Sigmoid colon (tissue), 6 donors: ENCODE measurements at regions not wholly inside any gene's neighbourhood (a gene's known extent, or its start where the extent isn't known, plus 50 kb on each side); places are given as distances from the start of the nearest gene placed in this dataset.

ENCODE experiments used
- DNase-seq: peaks from one replicate; pipeline ENCODE4 v3.0.0-alpha.2; 2019
- H3K27ac ChIP-seq, 4 donors: fragments of 200-600 bp; sonication (generic); one replicate each; pipeline ENCODE4 v1.5.1; 2016 to 2019; ENCODE audit warnings: mild to moderate bottlenecking in 1 of 4
- H3K27me3 ChIP-seq, 3 donors: fragments of 200-600 bp; sonication (generic); one replicate each; pipeline ENCODE4 v1.5.1; 2019; ENCODE audit warnings: mild to moderate bottlenecking in 1 of 3
- H3K36me3 ChIP-seq, 4 donors: fragments of 200-600 bp; sonication (generic); one replicate each; pipeline ENCODE4 v1.5.1; 2016 to 2019
- H3K4me1 ChIP-seq, 4 donors: fragments of 200-600 bp; sonication (generic); one replicate each; pipeline ENCODE4 v1.5.1; 2017 to 2019
- H3K4me3 ChIP-seq, 4 donors: fragments of 200-600 bp; sonication (generic); one replicate each; pipeline ENCODE4 v1.5.1; 2017 to 2019; ENCODE audit warnings: mild to moderate bottlenecking in 2 of 4, moderate library complexity in 1 of 4
- H3K9me3 ChIP-seq, 4 donors: fragments of 200-600 bp in 3 of 4; sonication (generic) in 3 of 4; one replicate each; pipeline versions ENCODE4 v1.5.1 to v1.6.1; 2013 to 2019
- EP300 ChIP-seq, 4 donors: sonication (generic); formaldehyde crosslinking; IDR thresholded peaks; one replicate each; pipeline ENCODE4 v1.6.1; 2017; ENCODE audit warnings: antibody characterized with exemption in 4 of 4
- POLR2A ChIP-seq, 2 donors: fragments of 450-650 bp; IDR thresholded peaks; one replicate each; pipeline ENCODE4 v1.6.1; 2016; ENCODE audit warnings: antibody characterized with exemption in 2 of 2, mild to moderate bottlenecking in 2 of 2, moderate library complexity in 2 of 2
- POLR2AphosphoS5 ChIP-seq, 4 donors: sonication (generic); formaldehyde crosslinking; IDR thresholded peaks; one replicate each; pipeline ENCODE4 v1.6.1; 2017; ENCODE audit warnings: antibody characterized with exemption in 4 of 4
- WGBS, 2 donors: extraction: QIAGEN DNeasy Blood & Tissue Kit; methylation state at CpG; one replicate each; pipeline ENCODE4 v1.1.7; 2013; 5-methylcytosine and 5-hydroxymethylcytosine counted together
- intact Hi-C: fragments of 100-400 bp; cut with DNase I; formaldehyde crosslinking; loops from one replicate; pipeline ENCODE4 v1.15.1; 2023
- TF ChIP-seq, protein P1 (sequence below), 4 experiments: fragments of 450-650 bp in 3 of 4; fragments of 200-600 bp in 1 of 4; IDR thresholded peaks; one replicate each; pipeline ENCODE4 v1.5.1; 2016 to 2019; ENCODE audit warnings: antibody characterized with exemption in 4 of 4, mild to moderate bottlenecking in 3 of 4, moderate library complexity in 2 of 4
- donor health status: healthy with polysubstance abuse.
- donor health status: healthy.

DNA sequence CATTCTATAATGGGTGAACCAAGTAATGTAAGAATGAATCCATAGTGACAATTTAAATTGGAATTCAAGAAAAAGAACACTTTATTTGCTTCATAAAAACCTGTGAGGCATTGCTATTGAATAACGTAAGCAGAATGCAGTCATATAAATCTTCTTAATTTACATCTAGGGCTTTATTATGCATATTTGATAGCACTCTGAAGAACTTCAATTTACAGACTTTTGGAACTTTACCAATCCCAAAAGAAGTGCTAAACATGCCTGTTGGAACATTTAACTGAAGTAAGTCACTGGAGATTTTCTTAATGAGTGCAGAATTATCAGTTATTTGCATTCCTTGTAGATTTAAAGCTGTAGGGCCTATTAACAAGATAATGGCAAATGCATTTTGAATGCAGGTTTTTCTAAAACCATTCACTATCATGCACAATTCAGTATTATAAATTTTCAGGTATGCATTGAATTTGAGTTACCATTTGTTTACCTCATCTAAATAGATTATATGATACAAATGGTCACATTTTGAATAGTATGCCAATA is 1181.2 kb downstream of the ARAP2 start:
- Histone ChIP-seq H3K4me1 (no peaks in the 10 kb centered on the region), H3K4me3 (no peak overlapping the region), H3K27me3 (no peaks in the 10 kb centered on the region), H3K9me3 (no peaks in the 10 kb centered on the region), H3K27ac (no peak overlapping the region), H3K36me3 (no peaks in the 10 kb centered on the region)
- intact Hi-C loops, result no loop called here
- 79 to 85% methylated on average over 1 of the region's 1 CpG for WGBS, 2 donors
- TF ChIP-seq, protein P1, sequence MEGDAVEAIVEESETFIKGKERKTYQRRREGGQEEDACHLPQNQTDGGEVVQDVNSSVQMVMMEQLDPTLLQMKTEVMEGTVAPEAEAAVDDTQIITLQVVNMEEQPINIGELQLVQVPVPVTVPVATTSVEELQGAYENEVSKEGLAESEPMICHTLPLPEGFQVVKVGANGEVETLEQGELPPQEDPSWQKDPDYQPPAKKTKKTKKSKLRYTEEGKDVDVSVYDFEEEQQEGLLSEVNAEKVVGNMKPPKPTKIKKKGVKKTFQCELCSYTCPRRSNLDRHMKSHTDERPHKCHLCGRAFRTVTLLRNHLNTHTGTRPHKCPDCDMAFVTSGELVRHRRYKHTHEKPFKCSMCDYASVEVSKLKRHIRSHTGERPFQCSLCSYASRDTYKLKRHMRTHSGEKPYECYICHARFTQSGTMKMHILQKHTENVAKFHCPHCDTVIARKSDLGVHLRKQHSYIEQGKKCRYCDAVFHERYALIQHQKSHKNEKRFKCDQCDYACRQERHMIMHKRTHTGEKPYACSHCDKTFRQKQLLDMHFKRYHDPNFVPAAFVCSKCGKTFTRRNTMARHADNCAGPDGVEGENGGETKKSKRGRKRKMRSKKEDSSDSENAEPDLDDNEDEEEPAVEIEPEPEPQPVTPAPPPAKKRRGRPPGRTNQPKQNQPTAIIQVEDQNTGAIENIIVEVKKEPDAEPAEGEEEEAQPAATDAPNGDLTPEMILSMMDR (IDR thresholded peaks at IDR 0.05), result no peak
- DNase-seq, result no peak

GRCh38 chr4:35066406-35066805 is 1177.9 kb downstream of the ARAP2 start:
- intact Hi-C loops, result no loop called here
- 83% methylated on average over 4 of the region's 4 CpGs for WGBS, 2 donors
- TF ChIP-seq POLR2A (IDR thresholded peaks at IDR 0.05), result no peak
- no peak for TF ChIP-seq POLR2AphosphoS5 (IDR thresholded peaks at IDR 0.05)
- TF ChIP-seq, protein P1 (IDR thresholded peaks at IDR 0.05), result no peak
- TF ChIP-seq EP300 (IDR thresholded peaks at IDR 0.05), result no peak

GRCh38 chr4:35080799-35081198 is 1163.5 kb downstream of the ARAP2 start:
- WGBS, 2 donors, result 75 to 84% methylated on average over 1 of the region's 1 CpG
- Histone ChIP-seq H3K4me1 (no peaks in the 10 kb centered on the region), H3K27ac (no peak overlapping the region), H3K27me3 (no peaks in the 10 kb centered on the region), H3K9me3 (no peaks in the 10 kb centered on the region), H3K36me3 (no peaks in the 10 kb centered on the region), H3K4me3 (no peak overlapping the region)
- TF ChIP-seq EP300 (IDR thresholded peaks at IDR 0.05) (no peak), POLR2A (IDR thresholded peaks at IDR 0.05) (no peak), POLR2AphosphoS5 (IDR thresholded peaks at IDR 0.05) (no peak)
- TF ChIP-seq, protein P1 (IDR thresholded peaks at IDR 0.05), result no peak
- intact Hi-C loops, result no loop called here
- DNase-seq, result no peak

More at GRCh38 chr4:35066406-35066805, 1177.9 kb downstream of the ARAP2 start:
- no peak overlapping the region for H3K27ac ChIP-seq
- H3K36me3 ChIP-seq, result no peaks in the 10 kb centered on the region
- no peaks in the 10 kb centered on the region for H3K9me3 ChIP-seq
- H3K4me1 ChIP-seq, result no peaks in the 10 kb centered on the region
- no peak overlapping the region for H3K4me3 ChIP-seq
- H3K27me3 ChIP-seq, result no peaks in the 10 kb centered on the region
- DNase-seq, result no peak

DNA sequence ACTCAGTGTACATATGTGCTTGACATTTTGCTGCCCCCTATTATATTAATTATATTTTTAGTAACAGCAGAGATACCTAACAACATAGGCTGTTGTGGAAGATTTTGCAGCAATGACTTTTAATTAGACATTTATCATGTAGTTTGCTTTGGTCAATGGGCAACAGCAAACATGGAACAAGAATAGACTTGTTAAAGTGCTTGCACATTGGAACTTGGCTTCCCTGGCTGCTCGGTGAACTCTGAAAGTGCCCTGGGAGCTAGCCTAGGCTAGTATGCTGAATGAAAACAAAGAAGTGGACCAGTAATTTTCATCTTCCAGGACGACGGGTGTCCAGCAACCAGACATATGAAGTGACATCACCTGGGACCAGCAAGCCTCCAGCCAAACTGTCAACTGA is 1157.1 kb downstream of the ARAP2 start:
- Histone ChIP-seq H3K27ac (no peak overlapping the region), H3K36me3 (no peaks in the 10 kb centered on the region), H3K9me3 (no peaks in the 10 kb centered on the region), H3K4me1 (no peaks in the 10 kb centered on the region), H3K27me3 (no peaks in the 10 kb centered on the region), H3K4me3 (no peak overlapping the region)
- intact Hi-C loops, result no loop called here
- no peak for TF ChIP-seq POLR2AphosphoS5 (IDR thresholded peaks at IDR 0.05)
- TF ChIP-seq POLR2A (IDR thresholded peaks at IDR 0.05), result no peak
- TF ChIP-seq, protein P1 (IDR thresholded peaks at IDR 0.05), result no peak
- TF ChIP-seq EP300 (IDR thresholded peaks at IDR 0.05), result no peak
- WGBS, 2 donors, result 87 to 90% methylated on average over 3 of the region's 3 CpGs
- DNase-seq, result no peak

- Histone ChIP-seq H3K27me3 (no peaks in the 10 kb centered on the region), H3K4me1 (no peaks in the 10 kb centered on the region), H3K36me3 (no peaks in the 10 kb centered on the region), H3K4me3 (no peak overlapping the region), H3K27ac (no peak overlapping the region), H3K9me3 (peaks cover 0 to 3% (median 0%) of the 10 kb centered on the region in 4 donors)
- no peak for DNase-seq
- WGBS, 2 donors, result 94 to 95% methylated on average over 8 of the region's 8 CpGs
- TF ChIP-seq POLR2A (IDR thresholded peaks at IDR 0.05) (no peak), POLR2AphosphoS5 (IDR thresholded peaks at IDR 0.05) (no peak)
- TF ChIP-seq, protein P1 (IDR thresholded peaks at IDR 0.05), result no peak
- intact Hi-C loops, result no loop called here
Observed at GRCh38 chr4:35100932-35101331, 1143.4 kb downstream of the ARAP2 start.
